ENCODE measurements at regions not wholly inside any gene's neighbourhood (a gene's known extent, or its start where the extent isn't known, plus 50 kb on each side); places are given as distances from the start of the nearest gene placed in this dataset.

DNA sequence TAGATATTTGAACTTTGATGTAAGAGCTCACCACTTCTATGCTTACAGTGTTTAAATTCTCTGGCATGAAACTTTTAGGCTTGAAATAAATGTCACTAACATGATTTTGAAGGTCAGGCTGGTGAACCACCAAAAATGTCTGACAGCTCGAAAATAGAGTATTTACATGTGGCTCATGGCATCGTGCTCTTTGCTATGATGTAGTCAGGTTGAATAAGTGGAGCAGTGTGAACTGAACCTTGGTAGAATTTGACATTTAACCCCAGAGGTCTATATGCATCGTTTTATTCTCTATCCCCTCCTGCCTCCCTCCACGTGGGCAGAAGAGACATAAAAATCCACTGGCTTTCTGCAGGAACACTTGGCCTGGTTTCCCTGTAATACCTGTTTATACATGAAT, 369.7 kb upstream of the ATP2B1 start:
- DNase-seq = no peak

DNA sequence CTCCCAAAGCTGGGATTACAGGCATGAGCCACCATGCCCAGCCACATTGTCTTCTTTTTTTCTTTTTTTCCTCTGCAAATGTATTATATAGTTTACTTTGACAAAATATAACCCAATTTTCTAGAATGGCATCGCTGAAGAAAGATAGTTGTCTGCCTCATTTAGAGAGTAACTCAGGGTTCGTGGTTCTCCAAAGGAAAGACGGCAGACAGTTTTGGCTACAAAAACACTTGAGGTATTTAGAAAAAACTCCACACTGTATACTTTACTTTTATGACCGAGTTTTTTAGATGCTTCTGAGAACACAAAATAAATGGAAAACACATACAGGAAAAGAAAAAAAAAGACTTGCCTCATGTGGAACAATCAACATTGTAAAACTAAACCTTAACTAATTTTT, 369.1 kb upstream of the ATP2B1 start:
- no peak for DNase-seq

DNA sequence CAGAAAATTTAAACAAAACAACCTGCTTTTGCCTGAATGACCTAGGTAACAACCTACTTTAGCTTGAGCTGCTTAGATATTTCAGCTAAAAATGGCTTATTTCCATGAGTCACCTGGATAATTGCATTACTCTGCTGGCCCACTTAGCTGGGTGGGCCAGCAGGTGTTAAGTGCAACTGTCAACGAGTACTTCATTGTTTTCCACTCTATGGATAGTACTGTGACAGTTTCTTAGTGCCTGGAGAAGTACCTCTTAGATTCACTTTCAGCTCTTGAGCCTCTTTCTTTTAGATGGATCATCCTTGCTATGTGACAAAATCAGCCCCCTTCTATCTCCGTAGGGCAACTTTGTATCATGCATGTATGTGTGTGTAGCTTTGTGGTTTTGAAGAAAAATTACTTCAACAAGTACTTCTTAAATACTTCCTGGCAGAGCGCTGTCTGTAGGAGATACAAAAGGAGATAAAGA, 368.2 kb upstream of the ATP2B1 start:
- DNase-seq = no peak

DNA sequence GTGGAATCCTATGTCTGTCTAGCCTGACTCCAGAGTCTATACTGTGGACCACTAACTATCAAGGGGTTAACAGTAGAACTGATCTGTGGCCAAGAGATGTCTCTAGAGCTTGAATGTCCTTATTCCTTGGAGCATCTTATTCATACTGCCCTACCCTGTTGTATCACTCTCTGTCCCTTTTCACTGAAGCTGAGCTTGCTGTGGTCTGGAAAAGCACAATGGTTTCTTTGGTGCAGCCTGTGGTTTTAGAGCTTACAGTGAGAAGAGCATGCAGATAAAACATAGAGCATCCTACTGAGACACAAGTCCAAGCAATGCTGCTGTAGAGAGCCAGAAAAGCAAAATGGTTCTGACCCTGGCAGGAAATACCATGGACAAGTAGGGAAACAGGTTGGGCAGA, 367.0 kb upstream of the ATP2B1 start:
- DNase-seq = no peak

DNA sequence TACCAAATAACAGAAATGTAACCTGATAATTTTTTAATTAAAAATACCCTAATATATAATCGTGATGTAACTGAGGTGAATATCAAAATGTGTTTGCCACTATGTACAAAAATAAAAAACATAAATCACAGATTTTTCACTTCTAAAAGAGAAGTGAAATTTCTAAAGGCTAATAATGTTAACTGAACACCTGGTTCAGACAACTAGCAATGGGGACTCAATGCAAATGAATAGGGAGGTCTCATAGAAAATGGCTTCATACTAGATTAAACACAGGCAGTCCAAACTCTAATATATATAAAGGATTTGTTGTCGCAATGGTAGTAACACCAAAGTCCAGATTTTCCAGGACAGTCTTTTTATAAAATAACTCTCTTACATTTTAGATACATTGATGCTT, 365.4 kb upstream of the ATP2B1 start:
- DNase-seq = no peak

DNA sequence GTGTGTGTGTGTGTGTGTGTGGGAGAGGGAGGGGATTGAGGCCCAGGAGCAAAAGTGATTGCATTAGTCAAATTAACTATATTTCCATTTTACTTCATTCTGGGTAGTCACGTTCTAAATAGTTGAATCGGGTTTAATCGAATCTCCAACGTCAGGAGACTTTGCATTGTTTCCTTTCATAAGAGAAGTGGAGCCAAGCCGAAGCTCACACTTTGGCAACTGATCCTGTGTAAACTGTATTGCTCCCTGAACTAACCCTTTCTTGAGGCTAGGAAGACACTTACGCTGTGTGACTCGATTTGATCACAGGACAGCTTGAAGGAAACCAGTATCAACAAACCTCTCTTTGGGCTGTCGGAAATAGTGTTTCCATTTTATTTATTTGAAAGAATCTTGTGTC, 363.4 kb upstream of the ATP2B1 start:
- DNase-seq = peak; percentile 55

DNA sequence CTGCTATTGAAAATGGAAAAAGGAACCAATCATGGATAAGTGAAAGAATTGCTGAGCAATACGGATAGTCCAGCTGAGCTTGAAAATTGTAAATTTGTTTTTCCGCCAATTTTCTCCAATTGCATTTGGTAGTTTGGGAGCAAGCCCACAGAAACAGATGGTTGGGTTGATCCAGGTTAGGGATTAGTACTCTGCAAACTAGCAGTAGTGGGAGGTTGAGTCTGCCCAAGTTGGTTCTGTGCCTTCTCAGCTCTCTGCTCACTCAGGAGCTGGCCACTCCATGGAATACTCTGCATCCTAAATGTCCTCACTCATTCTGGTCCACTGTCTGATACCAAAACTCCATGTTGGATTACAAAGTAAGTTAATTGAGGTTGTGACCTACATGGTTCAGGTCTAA, 361.1 kb upstream of the ATP2B1 start:
- no peak for DNase-seq

DNA sequence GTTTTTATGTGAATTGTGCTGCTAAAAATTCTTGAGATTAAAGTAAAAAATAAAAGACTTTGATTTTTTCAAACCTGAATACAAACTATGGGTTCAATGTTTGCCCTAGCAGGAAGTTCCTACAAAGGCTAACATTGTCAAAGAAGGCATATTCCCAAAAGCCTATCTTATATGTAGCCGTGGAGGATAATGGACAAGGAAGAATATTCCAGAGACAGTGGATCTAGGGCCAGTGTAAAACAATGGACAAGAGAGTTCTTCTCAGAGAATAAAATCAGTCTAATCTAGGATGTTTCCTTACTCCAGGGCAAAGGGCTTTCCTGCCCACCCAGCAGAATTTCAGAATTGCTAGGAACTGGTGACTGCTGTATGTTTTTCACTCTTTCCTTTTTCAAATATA, 359.2 kb upstream of the ATP2B1 start:
- DNase-seq = no peak

DNA sequence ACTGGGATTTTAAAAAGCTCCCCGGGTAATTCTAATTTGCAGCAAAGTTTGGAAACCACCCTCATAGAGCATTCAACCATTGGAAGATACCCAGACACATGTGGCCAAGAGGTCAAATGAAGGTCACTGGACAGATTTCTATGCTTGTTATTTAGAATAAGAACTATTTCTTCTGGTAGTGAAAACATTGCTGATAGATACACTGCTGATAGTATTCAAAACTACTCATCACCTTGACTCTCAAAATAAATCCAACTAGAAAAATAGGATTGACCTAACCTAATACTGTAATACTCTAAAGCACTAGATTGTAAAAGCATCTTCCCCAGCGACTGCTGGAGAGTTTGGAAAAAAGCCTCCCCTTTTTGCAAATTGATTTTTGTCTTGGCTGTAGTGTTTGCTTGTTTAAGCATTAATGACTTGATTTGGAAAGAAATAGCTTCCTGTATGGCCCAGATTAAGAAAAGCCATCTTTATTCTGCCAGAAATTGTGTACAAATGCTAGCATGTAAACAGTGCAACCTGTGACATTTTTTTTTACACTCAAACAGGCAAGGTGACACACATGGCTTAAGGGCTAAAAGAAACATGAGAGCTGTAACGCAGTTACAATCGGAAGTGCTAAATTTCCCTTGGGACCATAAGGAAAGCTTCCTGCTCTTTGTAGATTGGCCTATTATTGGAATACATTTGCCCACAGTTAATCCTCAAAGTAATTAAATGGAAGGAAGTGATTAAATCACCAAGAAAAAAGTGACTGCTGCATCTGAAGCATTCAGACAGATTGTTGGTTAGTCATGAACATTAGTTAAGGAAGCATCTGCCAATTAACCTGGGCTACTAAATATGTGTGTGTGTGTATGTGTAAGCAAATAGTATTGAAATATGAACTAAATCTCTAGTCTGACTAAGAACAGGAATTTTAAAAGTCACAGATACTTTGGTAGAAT, 356.5 kb upstream of the ATP2B1 start:
- DNase-seq = peak; percentile 78

DNA sequence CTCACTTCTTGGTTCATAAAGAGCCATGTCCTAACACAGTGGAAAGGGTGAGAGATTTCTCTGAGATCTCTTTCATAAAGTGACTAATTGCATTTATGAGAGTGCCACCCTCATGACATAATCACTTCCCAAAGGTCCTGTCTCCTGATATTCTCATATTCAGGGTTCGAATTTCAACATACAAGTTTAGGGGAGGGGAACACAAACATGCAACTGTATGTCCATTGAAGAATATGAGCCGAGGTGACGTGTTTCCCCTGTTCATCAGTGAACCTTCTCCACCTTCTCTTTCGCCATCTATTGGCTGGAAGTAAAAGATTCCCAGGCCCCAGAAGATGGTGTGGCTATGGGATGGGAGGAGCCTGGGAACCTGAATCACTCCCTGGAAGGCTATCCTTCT, 354.2 kb upstream of the ATP2B1 start:
- no peak for DNase-seq

DNA sequence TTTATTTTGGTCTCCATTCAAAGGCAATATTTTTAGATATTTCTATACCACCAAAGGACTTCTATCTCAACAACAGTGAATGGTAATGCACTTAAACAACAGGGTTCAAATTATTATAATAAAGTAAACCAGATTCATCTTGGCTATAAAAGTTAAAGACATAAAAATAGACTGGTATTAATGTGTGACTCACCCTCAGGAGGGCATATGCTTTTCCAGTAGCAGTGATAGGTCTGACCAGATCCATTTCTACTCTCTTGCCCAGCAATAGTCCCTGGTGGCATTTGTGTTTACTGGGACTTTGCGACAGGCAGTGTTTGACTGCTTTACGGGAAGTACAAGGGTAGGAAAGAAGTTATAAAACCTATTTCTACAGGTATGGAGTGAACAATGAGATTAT, 353.2 kb upstream of the ATP2B1 start:
- DNase-seq = no peak

DNA sequence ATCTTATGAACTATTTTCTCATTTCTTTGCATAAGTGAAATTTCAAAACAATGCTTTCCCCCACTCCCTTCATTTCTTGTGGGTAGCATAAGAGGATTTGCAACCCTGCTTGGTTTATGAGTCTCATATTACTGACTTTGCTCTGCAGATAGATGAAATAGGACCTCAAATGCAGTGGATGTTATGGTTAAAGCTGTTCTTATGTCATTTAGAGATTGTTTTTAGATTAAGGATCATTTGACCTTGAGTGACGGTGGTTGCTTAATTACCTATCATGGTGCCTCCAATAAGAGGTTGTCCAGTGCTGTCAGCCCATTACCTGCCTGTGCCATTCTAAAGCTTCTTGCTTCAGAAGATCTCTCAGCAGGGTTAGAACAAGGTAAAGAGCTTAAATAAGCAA, 351.4 kb upstream of the ATP2B1 start:
- no peak for DNase-seq

DNA sequence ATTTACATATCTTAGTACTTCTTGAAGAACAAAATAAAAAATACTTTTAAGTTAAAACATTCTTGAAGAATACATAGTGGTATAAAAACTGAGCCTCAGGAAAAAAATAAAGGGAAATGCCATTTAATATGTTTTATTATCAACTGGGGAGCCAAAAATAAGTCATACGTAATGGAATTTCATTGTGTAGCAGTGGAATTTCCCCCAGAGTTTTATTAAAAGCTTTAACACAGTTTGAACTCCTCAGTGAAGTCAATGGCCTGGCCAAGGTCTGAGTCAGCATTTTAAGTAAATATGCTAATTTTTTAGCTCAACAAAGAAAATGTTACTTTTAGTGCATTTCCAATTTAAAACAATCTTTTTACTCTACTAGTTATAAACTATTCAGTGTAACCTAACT, 350.1 kb upstream of the ATP2B1 start:
- peak; percentile 71 for DNase-seq

DNA sequence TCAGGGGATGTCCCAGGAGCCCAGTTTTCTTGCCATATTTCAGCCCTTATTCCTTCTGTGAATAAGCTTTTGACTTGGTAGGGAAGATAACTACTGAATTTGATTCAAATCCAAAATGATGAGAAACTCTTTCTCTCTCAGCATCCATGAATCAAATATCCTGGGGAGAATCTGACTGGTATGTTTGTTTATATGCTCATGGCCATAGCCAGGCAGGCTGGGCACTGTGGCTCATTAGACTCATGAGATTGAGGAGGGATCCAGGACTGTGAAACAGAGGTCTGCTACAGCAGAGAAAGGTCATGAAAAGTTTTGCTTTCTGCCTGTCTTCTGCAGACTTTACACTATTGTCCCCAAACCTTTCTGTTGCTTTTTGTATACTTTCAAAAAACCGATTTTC, 346.4 kb upstream of the ATP2B1 start:
- DNase-seq = no peak

DNA sequence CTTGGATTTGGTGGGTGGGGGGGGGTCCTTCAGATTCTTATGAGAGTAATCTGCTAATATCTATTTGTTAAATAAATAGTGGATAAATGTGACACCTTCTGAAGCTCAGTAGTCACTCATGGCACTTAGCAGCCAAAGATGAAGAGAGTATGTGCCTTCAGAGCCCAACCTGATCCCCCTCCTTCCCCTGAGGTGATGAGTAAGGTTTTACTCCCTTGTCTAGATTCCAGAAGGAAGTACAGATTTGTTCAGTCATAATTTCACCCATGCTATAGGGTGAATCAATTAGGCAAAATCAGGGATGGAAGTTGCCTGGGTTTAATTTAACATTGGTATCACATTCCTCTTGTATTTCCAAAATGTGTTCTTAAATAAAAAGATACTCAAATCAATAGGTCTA, 340.3 kb upstream of the ATP2B1 start:
- no peak for DNase-seq

DNA sequence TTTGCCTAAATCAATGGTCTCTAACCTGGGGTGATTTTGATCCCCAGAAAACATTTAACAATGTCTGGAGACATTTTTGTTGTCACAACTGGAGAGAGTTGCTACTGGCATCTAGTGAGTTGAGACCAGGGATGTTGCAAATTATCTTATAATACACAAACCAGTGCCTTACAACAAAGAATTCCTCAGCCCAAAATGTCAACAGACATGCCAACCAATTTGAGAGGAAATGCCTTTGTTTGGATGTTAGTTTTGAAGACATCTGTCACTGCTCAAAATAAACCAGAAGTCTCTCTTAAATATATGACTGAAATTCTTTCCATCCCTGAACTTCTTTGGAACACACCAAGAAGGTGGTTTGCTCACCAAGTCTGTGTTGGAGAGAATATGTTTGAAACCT, 336.9 kb upstream of the ATP2B1 start:
- DNase-seq = no peak

DNA sequence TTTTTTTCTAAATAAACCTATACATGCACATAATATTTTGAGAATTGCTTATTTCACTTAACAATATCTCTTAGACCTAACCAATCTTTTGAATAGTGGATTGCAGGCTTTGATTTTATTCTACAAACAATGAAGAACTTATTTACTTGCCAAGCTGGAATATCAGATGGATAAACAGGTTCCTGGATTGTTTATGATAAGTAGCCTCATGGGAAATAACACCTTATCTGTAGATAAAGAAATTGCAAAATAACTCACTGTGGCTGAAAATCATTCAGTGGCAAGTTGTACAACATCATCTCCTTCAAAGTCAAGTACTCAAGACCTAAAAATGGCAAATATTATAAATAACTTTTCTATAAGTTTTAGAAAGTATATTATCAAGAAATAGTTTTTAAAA, 335.4 kb upstream of the ATP2B1 start:
- no peak for DNase-seq

DNA sequence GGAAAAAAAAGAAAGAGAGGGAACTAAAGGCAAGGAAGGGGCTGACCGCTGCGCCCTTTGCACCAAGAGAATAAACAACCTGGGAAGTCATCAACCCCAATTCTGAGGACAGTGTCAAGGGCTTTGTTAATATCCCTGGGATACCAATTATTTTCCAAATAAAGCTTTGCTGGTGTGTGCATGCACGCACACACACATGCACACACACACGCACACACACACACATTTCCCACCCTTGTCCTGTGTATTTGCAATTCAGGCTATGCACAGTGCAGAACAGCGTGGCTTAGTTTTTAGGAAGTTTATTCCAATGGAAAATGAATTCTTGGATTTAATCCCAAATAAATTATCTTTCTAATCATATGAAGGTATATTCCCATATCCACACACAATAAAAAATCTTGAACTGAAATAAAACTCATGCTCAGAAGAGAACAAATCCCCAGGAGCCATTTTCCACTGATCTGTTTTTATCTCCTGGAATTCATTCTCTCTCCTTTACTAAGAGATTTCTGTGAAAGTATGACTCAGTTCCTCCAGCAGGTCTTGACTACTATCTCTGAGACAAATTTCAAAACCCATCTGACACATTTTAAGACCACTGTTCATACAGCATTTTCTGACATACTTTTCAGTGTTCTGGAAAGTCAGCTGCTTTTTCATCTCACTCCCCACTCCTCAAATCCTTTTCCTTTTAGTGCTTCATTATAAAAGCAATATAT, 334.4 kb upstream of the ATP2B1 start:
- no peak for DNase-seq

DNA sequence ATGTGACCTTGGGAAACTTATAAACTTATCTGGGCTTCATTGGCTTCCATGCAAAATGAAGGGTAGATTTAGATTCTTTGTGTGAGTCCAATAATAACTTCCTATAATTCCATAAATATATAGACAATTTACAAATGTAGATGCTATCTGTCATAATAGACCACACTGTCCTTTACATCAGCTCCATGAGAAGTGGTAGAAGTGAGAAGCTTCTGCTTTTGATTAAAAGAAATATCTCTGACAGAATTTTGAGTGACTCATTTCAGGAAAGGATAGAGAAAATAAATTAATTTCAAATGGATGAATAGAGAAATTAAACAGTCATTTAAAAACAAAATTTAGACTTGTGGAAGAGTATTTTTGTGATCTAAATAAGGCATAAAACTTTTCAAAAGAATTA, 329.7 kb upstream of the ATP2B1 start:
- no peak for DNase-seq

DNA sequence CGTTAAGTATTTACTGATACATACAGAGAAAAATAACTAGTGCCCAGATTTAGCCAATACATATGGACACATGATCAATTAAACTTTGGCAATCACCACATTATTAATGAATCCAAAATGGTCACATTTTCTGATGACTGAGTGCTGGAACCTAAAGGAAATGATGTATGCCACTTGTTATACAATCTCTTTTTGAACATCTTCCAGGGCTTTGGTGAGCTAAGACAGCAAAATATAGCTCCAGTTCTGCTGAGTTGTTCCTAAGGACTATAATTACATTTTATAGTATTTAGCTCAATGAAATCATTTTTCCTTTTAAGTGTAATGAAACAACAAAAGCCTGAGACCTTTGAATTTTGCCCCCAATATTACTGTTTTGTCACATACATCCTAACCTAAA, 329.1 kb upstream of the ATP2B1 start:
- DNase-seq = peak; percentile 50

DNA sequence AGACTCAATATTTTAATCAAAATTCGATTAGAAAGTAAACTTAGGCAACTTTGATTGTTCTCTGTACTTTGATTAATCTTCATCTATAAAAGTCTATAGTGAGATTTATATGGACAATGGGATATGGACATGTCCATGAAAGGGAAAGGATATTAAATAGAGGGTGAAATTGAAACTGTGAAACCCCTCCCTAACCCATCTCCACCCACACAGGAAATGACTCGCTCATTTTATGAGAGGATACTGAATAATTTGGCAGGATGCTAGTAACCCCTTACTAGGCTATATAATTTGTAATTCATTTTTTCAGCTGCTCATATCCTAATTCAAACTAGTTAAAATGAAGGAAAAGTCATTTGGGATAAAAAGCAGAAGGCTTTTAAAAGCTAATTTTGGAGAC, 328.0 kb upstream of the ATP2B1 start:
- no peak for DNase-seq

DNA sequence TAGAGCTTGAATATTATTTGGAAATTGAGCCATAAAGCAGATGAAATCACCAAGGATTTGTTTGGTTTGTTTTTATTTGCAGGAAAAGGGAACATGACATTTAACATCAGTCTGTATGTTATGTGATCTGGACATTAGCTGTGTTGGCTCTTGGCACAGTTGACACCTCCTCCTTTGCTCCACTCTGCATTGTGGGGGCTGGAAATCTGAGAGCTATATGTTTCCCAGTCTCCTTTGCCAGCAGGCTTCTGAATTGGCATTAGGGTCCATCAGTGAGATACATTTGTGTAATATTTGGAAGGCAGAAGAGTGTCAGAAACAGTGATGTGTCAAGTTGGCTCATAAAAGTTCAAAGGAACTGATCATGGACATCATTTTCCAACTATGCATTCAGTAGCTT, 322.1 kb upstream of the ATP2B1 start:
- DNase-seq = no peak

DNA sequence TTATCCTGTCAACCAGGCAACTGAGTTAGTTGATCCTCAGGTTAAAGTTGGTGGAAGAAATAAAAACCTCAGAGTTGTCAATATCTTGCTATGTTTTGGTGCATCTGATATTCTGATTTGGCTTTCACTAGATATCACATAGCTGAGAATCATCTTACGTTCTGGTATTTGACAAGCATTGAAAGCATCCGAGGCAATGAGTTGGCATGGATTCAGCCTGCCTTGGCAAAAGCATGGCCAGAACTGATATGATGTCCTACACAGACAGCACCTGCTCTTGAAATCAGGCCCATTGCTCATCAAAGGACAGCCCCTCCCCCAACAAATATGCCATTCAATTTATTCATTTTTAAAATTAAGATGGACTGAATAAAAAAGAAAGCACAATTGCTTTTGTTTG, 320.7 kb upstream of the ATP2B1 start:
- peak; percentile 30 for DNase-seq
